Activated T-cell treated with anti-CD3 and anti-CD28 coated beads, Interleukin-2, amount 50 U/mL, for 4 hours (primary cell): ENCODE measurements at regions not wholly inside any gene's neighbourhood (a gene's known extent, or its start where the extent isn't known, plus 50 kb on each side); places are given as distances from the start of the nearest gene placed in this dataset.

Source experiments
- ATAC-seq, 2 donors: fragments of 200-7000 bp; cut with Tn5 transposase; one replicate each; pipeline ENCODE4 v1.10.0; 2021
- DNase-seq: peaks from one replicate; pipeline ENCODE4 v3.0.0-alpha.2; 2020
- H3K27me3 Mint-ChIP-seq: one replicate; pipeline ENCODE4 v1.8.0; 2021; ENCODE audit warnings: low read depth, mixed read lengths
- H3K36me3 Mint-ChIP-seq: one replicate; pipeline ENCODE4 v1.8.0; 2022; ENCODE audit warnings: mixed read lengths; ENCODE audit not compliant: insufficient read depth
- H3K4me1 Mint-ChIP-seq: one replicate; pipeline ENCODE4 v1.8.0; 2021; ENCODE audit warnings: low read depth, mixed read lengths
- H3K4me3 Mint-ChIP-seq: one replicate; pipeline ENCODE4 v1.8.0; 2021; ENCODE audit warnings: mild to moderate bottlenecking, moderate library complexity, mixed read lengths
- H3K9me3 Mint-ChIP-seq: one replicate; pipeline ENCODE4 v1.8.0; 2021; ENCODE audit warnings: mixed read lengths

DNA sequence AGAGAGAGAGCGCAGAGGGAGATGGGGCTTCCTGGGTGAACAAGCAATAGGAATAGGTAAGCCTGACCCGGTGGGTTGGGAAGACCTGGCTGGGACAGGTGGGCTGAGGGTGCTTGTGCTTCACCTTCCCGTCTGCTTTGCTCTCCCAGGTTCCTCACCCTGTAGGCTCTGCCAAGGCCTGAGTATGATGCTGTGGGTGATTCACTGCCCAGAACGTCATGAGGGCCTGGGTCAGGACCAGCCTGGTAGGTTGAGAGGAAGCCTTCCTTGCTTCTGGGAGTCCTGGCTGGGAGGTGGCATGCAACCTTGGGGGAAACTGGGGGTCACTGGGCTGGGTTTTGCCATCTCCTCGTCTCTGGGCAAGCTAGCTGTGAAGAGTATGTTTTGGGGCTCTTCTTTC is 220.2 kb upstream of the APCDD1 start:
- no peaks in the 10 kb centered on the region for H3K4me1 Mint-ChIP-seq
- H3K9me3 Mint-ChIP-seq = peaks cover 4% of the 10 kb centered on the region
- no peak overlapping the region for H3K4me3 Mint-ChIP-seq
- no peak for ATAC-seq
- H3K36me3 Mint-ChIP-seq = no peaks in the 10 kb centered on the region
- H3K27me3 Mint-ChIP-seq = no peaks in the 10 kb centered on the region
- DNase-seq = no peak

- Mint-ChIP-seq H3K4me3 (no peak overlapping the region), H3K4me1 (no peaks in the 10 kb centered on the region), H3K27me3 (no peaks in the 10 kb centered on the region), H3K36me3 (no peaks in the 10 kb centered on the region), H3K9me3 (peaks cover 4% of the 10 kb centered on the region)
- no peak for DNase-seq
- no peak for ATAC-seq
Measured at GRCh38 chr18:10234912-10235660, 219.3 kb upstream of the APCDD1 start.

DNA sequence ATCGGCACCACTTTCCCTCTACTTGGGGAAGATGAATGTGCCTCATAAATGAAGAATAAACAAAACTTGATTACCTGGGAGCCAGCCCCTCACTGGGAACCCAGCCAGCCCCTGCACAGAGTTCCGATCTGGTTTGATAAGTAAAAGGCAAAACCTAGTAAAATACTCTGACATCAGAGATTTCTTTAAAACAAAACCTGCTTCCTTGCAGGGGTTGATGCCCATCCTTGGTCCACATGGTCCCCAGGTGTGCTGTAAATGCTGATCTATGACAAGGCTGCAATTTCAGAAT is 218.8 kb upstream of the APCDD1 start:
- peaks cover 4% of the 10 kb centered on the region for H3K9me3 Mint-ChIP-seq
- ATAC-seq = no peak
- DNase-seq = no peak

DNA sequence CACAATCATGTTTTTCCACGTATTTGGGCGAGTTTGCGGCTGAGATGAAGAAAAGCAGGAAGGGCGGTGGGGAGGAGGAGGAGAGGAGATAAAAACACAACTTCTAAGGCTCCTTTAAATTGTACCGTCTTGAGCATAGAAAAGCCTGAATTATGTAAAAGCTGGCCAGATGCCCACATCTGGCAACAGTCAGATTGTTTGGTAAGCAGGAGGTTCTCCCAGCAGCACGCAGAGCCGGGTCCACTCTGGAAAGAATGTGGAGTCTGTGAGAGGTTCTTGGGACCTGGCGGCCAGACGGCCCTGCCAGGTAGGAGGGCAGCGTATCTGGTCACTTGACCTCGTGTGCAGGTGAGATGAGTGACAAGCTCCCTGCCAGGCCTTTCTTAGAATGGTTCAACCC is 215.3 kb upstream of the APCDD1 start:
- Mint-ChIP-seq H3K36me3 (no peaks in the 10 kb centered on the region), H3K9me3 (no peaks in the 10 kb centered on the region), H3K4me3 (no peak overlapping the region), H3K4me1 (no peaks in the 10 kb centered on the region), H3K27me3 (no peaks in the 10 kb centered on the region)
- ATAC-seq = no peak
- DNase-seq = no peak

More for the DNA sequence above, 218.8 kb upstream of the APCDD1 start:
- Mint-ChIP-seq H3K4me1 (no peaks in the 10 kb centered on the region), H3K36me3 (no peaks in the 10 kb centered on the region), H3K4me3 (no peak overlapping the region), H3K27me3 (no peaks in the 10 kb centered on the region)

DNA sequence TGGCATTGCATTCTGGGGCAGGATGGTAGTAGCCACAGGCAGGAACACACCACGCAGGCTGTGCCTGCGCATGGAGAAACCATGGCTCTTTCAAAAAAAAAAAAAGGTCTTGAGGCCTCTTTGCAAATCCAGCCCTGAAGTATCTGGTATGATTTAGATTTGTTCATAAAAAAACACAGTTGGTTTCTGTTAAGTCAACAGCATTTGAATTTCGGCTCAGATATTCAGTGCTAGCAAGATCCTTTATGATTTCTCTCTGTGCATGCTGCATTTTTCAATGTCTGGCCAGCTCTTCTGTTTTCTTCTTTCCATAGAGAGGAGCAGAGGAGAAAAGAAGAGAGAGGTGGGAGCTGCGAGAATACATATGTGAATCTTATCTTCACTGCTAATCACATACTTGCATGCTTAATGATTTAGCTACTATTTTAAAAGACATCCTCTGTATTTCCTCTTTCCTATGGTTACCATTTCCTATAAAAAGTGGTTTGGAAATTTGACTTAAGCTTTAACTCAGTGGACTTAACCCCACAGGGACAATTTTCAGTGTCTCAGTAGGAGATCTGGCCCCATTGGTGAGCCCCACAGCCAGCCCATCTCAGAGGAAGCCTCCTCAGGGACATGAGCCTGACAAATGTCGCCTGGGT is 214.3 kb upstream of the APCDD1 start:
- no peak for DNase-seq
- Mint-ChIP-seq H3K36me3 (no peaks in the 10 kb centered on the region), H3K27me3 (no peaks in the 10 kb centered on the region), H3K9me3 (no peaks in the 10 kb centered on the region), H3K4me1 (no peaks in the 10 kb centered on the region), H3K4me3 (no peak overlapping the region)
- no peak for ATAC-seq

DNA sequence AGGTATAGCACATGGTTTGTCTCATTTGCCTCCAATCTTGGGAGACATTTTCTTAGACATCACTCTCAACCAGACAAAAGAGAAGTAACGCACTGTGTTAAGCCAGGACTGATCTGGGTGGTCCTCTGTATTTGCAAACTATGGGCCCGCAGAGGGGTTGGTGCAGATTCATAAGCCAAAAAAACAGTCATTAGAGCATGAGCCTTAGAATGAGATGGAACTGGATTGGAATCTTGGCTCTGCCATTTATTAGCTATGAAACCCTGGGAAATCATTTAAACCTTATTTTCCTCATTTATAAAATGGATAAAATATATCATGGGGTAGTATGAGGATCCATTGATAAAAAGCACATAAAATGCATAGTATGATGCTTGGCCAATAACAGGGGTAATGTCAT is 213.5 kb upstream of the APCDD1 start:
- DNase-seq (no peak), ATAC-seq (no peak)
- Mint-ChIP-seq H3K36me3 (no peaks in the 10 kb centered on the region), H3K4me1 (no peaks in the 10 kb centered on the region), H3K9me3 (no peaks in the 10 kb centered on the region), H3K27me3 (no peaks in the 10 kb centered on the region), H3K4me3 (no peak overlapping the region)

- Mint-ChIP-seq H3K27me3 (no peaks in the 10 kb centered on the region), H3K4me3 (no peak overlapping the region), H3K9me3 (no peaks in the 10 kb centered on the region), H3K4me1 (no peaks in the 10 kb centered on the region), H3K36me3 (no peaks in the 10 kb centered on the region)
- ATAC-seq (no peak), DNase-seq (no peak)
Measured at GRCh38 chr18:10241579-10241978, 212.9 kb upstream of the APCDD1 start.

DNA sequence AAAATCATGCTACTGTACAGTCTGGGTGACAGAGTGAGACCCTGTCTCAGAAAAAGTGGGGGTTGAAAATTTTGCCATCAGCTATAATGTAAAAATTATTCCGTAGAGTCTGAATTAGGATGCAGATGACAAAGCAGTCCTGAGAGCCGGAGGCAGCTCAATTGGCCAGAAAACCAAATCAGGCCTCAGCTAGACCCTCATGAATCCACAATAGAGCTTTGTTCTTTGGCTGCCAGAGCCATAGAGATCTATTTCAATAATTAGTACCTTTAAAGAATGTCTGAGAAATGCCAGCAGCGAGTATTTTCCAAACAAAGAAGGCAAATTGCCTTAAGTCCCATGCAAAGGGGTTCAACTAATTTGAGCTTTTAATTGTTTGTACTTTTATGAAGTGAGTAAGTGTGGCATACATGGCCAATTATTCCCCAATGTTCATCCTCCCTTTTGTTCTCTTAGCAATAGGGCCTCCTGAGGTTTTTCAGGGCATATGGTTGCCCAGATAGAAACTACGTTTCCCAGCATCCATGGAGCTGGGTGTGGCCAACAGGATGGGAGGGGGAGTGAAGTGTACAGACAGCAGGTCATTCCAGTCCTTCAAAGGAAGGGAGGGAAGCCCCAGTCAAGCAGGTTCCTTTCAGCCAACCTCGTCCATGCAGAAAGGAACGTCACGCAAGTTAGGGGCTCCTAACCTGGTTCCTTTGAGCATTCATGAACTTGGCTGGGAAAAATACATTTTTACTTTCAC is 211.3 kb upstream of the APCDD1 start:
- H3K27me3 Mint-ChIP-seq = no peaks in the 10 kb centered on the region
- ATAC-seq (no peak), DNase-seq (no peak)
- H3K4me1 Mint-ChIP-seq = no peaks in the 10 kb centered on the region
- no peaks in the 10 kb centered on the region for H3K9me3 Mint-ChIP-seq
- H3K4me3 Mint-ChIP-seq = no peak overlapping the region
- H3K36me3 Mint-ChIP-seq = no peaks in the 10 kb centered on the region

GRCh38 chr18:10244341-10244740 is 210.1 kb upstream of the APCDD1 start:
- Mint-ChIP-seq H3K36me3 (no peaks in the 10 kb centered on the region), H3K27me3 (no peaks in the 10 kb centered on the region), H3K9me3 (no peaks in the 10 kb centered on the region)

GRCh38 chr18:10245031-10245845 is 209.2 kb upstream of the APCDD1 start:
- no peak overlapping the region for H3K4me3 Mint-ChIP-seq
- H3K27me3 Mint-ChIP-seq = no peaks in the 10 kb centered on the region
- H3K4me1 Mint-ChIP-seq = no peaks in the 10 kb centered on the region
- H3K36me3 Mint-ChIP-seq = no peaks in the 10 kb centered on the region
- DNase-seq = no peak
- ATAC-seq = no peak
- peaks cover 2% of the 10 kb centered on the region for H3K9me3 Mint-ChIP-seq

More at GRCh38 chr18:10244341-10244740, 210.1 kb upstream of the APCDD1 start:
- Mint-ChIP-seq H3K4me3 (no peak overlapping the region), H3K4me1 (no peaks in the 10 kb centered on the region)
- ATAC-seq (no peak), DNase-seq (no peak)

GRCh38 chr18:10245846-10246175 is 208.6 kb upstream of the APCDD1 start:
- no peak for ATAC-seq
- Mint-ChIP-seq H3K4me1 (no peaks in the 10 kb centered on the region), H3K4me3 (no peak overlapping the region), H3K27me3 (no peaks in the 10 kb centered on the region), H3K36me3 (no peaks in the 10 kb centered on the region), H3K9me3 (peaks cover 5% of the 10 kb centered on the region)
- DNase-seq = no peak

DNA sequence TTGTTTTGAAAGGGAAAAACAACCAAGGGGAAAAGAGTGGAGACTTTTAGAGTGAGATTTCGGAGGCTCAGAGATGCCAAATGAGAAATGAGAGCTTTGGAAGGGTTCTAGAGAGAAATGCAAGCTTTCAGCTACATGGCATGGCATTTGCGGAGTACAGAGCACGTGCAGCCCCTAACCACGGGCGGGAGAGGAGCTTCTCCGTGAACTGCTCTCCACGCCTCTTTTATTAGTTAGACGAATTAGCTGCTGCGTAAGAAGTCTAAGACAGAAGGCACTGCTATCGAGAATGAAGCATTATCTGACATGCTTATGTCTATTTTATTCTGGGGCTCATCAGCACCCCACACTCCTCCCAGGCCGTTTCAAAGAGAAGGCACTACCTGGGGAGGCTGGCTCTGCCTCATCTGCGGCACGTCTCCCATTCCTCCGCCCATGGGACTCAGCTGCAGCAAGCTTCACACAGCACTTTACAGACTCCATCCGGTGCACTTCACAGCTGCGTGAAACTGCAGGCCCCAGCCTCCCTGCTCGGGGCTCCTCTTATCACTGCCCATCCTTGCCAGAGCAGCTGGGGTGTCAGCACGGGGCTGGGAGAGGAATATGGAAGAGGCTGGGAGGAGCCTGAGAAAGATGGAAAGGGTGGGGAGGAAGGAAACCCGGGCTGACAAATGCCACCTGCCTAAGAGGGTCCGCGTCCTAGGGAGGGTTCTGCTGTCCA is 207.3 kb upstream of the APCDD1 start:
- DNase-seq = no peak
- Mint-ChIP-seq H3K9me3 (peaks cover 5% of the 10 kb centered on the region), H3K4me3 (no peak overlapping the region), H3K36me3 (no peaks in the 10 kb centered on the region), H3K4me1 (no peaks in the 10 kb centered on the region), H3K27me3 (no peaks in the 10 kb centered on the region)
- ATAC-seq = no peak

- H3K27me3 Mint-ChIP-seq = no peaks in the 10 kb centered on the region
- H3K4me3 Mint-ChIP-seq = no peak overlapping the region
- H3K36me3 Mint-ChIP-seq = no peaks in the 10 kb centered on the region
- ATAC-seq (no peak), DNase-seq (no peak)
- H3K4me1 Mint-ChIP-seq = no peaks in the 10 kb centered on the region
- peaks cover 5% of the 10 kb centered on the region for H3K9me3 Mint-ChIP-seq
Measured at GRCh38 chr18:10247742-10248082, 206.7 kb upstream of the APCDD1 start.

DNA sequence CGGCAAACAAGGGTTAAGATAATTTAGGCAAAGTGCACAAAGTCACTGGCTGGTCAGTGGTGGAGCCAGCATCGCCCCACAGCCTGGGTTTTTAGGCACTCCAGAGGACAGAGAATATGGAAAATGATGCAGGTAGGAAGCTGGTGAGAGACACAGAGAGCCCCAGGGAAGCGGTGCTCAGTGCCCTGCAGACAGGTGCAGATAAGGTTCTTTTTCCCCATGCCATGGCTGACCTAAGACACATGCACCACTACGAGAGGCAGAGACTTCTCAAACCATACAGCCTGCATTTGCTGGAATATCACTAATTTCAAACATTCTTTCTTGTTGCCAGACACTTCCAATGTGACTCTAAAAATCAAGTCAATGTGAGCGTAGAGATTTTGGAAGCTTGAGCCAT is 205.7 kb upstream of the APCDD1 start:
- DNase-seq = no peak
- Mint-ChIP-seq H3K4me3 (no peak overlapping the region), H3K9me3 (peaks cover 5% of the 10 kb centered on the region), H3K4me1 (no peaks in the 10 kb centered on the region), H3K36me3 (no peaks in the 10 kb centered on the region), H3K27me3 (no peaks in the 10 kb centered on the region)
- no peak for ATAC-seq
